ENCODE measurements at regions not wholly inside any gene's neighbourhood (a gene's known extent, or its start where the extent isn't known, plus 50 kb on each side); places are given as distances from the start of the nearest gene placed in this dataset.

- TF ChIP-seq FOXP2 (optimal IDR thresholded peaks at IDR 0.05; ENCODE audit: borderline replicate concordance, extremely low read depth, extremely low read length, insufficient read depth) = no peak
- no peak for TF ChIP-seq POLR2AphosphoS5 (IDR thresholded peaks at IDR 0.05; ENCODE audit: low read depth, low read length)
- TF ChIP-seq TAF1 (IDR thresholded peaks at IDR 0.05; ENCODE audit: borderline replicate concordance, insufficient read depth, low read length) = no peak
- no peak for TF ChIP-seq REST (IDR thresholded peaks at IDR 0.05; ENCODE audit: insufficient read depth in 1 of 2, low read depth in 2 of 2, low read length in 2 of 2)
Observed at GRCh38 chr15:35690698-35691116, 144.7 kb upstream of the DPH6 start.

- no peak for TF ChIP-seq REST (IDR thresholded peaks at IDR 0.05; ENCODE audit: insufficient read depth in 1 of 2, low read depth in 2 of 2, low read length in 2 of 2)
- TF ChIP-seq POLR2AphosphoS5 (IDR thresholded peaks at IDR 0.05; ENCODE audit: low read depth, low read length) = no peak
- no peak for TF ChIP-seq FOXP2 (optimal IDR thresholded peaks at IDR 0.05; ENCODE audit: borderline replicate concordance, extremely low read depth, extremely low read length, insufficient read depth)
- no peak for TF ChIP-seq TAF1 (IDR thresholded peaks at IDR 0.05; ENCODE audit: borderline replicate concordance, insufficient read depth, low read length)
Observed at GRCh38 chr15:35691173-35691761, 145.3 kb upstream of the DPH6 start.

GRCh38 chr15:35691891-35692867 lies 146.2 kb upstream of the DPH6 start:
- TF ChIP-seq POLR2AphosphoS5 (IDR thresholded peaks at IDR 0.05; ENCODE audit: low read depth, low read length) (no peak), FOXP2 (optimal IDR thresholded peaks at IDR 0.05; ENCODE audit: borderline replicate concordance, extremely low read depth, extremely low read length, insufficient read depth) (no peak), REST (IDR thresholded peaks at IDR 0.05; ENCODE audit: insufficient read depth in 1 of 2, low read depth in 2 of 2, low read length in 2 of 2) (no peak), SIN3A (IDR thresholded peaks at IDR 0.05; ENCODE audit: borderline replicate concordance, insufficient read depth, low read length) (no peak), TAF1 (IDR thresholded peaks at IDR 0.05; ENCODE audit: borderline replicate concordance, insufficient read depth, low read length) (no peak)

GRCh38 chr15:35693286-35693685 lies 147.3 kb upstream of the DPH6 start:
- TF ChIP-seq POLR2AphosphoS5 (IDR thresholded peaks at IDR 0.05; ENCODE audit: low read depth, low read length) (no peak), FOXP2 (optimal IDR thresholded peaks at IDR 0.05; ENCODE audit: borderline replicate concordance, extremely low read depth, extremely low read length, insufficient read depth) (no peak), REST (IDR thresholded peaks at IDR 0.05; ENCODE audit: insufficient read depth in 1 of 2, low read depth in 2 of 2, low read length in 2 of 2) (no peak), TAF1 (IDR thresholded peaks at IDR 0.05; ENCODE audit: borderline replicate concordance, insufficient read depth, low read length) (no peak), SIN3A (IDR thresholded peaks at IDR 0.05; ENCODE audit: borderline replicate concordance, insufficient read depth, low read length) (no peak)
